Spinal cord (tissue), 9 donors: ENCODE measurements at regions not wholly inside any gene's neighbourhood (a gene's known extent, or its start where the extent isn't known, plus 50 kb on each side); places are given as distances from the start of the nearest gene placed in this dataset.
"Not testable (repeated sequence)": the region's sequence is repeated elsewhere in the genome, so short reads cannot be mapped to it uniquely, and the experiment has no call there.

ENCODE experiments used
- DNase-seq, 6 donors: peaks; one replicate each; pipeline versions ENCODE4 v3.0.0 to v3.0.0-alpha.2; 2013 to 2015; ENCODE audit warnings: low spot score in 6 of 6, low read depth in 4 of 6
- H3K27ac ChIP-seq: one replicate; pipeline ENCODE4 v1.5.1; 2013; ENCODE audit warnings: low read depth, low read length, control low read depth
- H3K27me3 ChIP-seq: one replicate; pipeline ENCODE4 v1.6.1; 2013; ENCODE audit warnings: low read length; ENCODE audit not compliant: control insufficient read depth, insufficient read depth
- H3K36me3 ChIP-seq: one replicate; pipeline ENCODE4 v1.6.1; 2013; ENCODE audit warnings: low read length; ENCODE audit not compliant: control insufficient read depth, insufficient read depth
- H3K4me1 ChIP-seq: one replicate; pipeline ENCODE4 v1.6.1; 2013; ENCODE audit warnings: low read length; ENCODE audit not compliant: control insufficient read depth, insufficient read depth
- H3K4me3 ChIP-seq: one replicate; pipeline ENCODE4 v1.5.1; 2013; ENCODE audit warnings: low read depth, low read length, control low read depth
- H3K9me3 ChIP-seq: one replicate; pipeline ENCODE4 v1.6.1; 2013; ENCODE audit warnings: low read length; ENCODE audit not compliant: control insufficient read depth, insufficient read depth
- WGBS: methylation state at CpG from one replicate; pipeline ENCODE4 v1.1.5; 2013; ENCODE audit warnings: missing lambda C conversion rate; ENCODE audit not compliant: insufficient coverage; 5-methylcytosine and 5-hydroxymethylcytosine counted together
- donor health status: healthy.

GRCh38 chr10:65618126-65618525 is 1307.7 kb upstream of the LRRTM3 start:
- H3K27ac ChIP-seq: no peak overlapping the region
- no CpG with 5 or more reads among the region's 1 CpG for WGBS
- no peak for DNase-seq
- no peaks in the 10 kb centered on the region for H3K27me3 ChIP-seq
- no peaks in the 10 kb centered on the region for H3K36me3 ChIP-seq
- H3K4me1 ChIP-seq: no peaks in the 10 kb centered on the region
- H3K9me3 ChIP-seq: no peaks in the 10 kb centered on the region
- no peak overlapping the region for H3K4me3 ChIP-seq

- Histone ChIP-seq H3K27me3 (no peaks in the 10 kb centered on the region), H3K4me1 (no peaks in the 10 kb centered on the region), H3K9me3 (no peaks in the 10 kb centered on the region), H3K27ac (no peak overlapping the region), H3K36me3 (no peaks in the 10 kb centered on the region), H3K4me3 (no peak overlapping the region)
- no peak for DNase-seq
- WGBS: no CpG with 5 or more reads among the region's 5 CpGs
Measured at GRCh38 chr10:65620404-65621048, 1305.3 kb upstream of the LRRTM3 start.

DNA sequence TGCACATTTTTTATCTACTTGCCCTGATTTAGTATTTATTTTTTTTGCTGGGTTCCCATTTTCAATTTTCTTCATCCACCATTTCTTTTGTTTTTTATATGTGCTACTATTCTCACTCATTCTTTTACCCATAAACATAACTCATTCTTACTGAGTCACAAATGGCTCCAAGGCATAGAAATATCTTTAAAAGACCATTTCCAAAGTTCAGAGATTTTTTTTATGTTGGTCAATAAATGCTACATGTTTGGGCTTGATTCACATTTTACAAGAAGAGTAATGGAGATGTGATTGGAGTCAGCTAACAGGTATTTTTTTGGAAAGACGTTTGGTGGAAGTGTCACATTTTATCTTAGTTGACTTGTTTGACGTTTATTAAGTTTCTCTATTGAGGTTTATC is 1303.2 kb upstream of the LRRTM3 start:
- H3K27ac ChIP-seq: no peak overlapping the region
- 86% methylated on average over 1 of the region's 2 CpGs for WGBS
- no peaks in the 10 kb centered on the region for H3K9me3 ChIP-seq
- no peak for DNase-seq
- H3K27me3 ChIP-seq: no peaks in the 10 kb centered on the region
- no peak overlapping the region for H3K4me3 ChIP-seq
- H3K4me1 ChIP-seq: no peaks in the 10 kb centered on the region
- no peaks in the 10 kb centered on the region for H3K36me3 ChIP-seq

- Histone ChIP-seq H3K4me3 (no peak overlapping the region), H3K27ac (no peak overlapping the region), H3K4me1 (no peaks in the 10 kb centered on the region), H3K9me3 (no peaks in the 10 kb centered on the region), H3K36me3 (no peaks in the 10 kb centered on the region), H3K27me3 (no peaks in the 10 kb centered on the region)
- no peak for DNase-seq
- 86% methylated on average over 3 of the region's 6 CpGs for WGBS
Measured at GRCh38 chr10:65628493-65629139, 1297.2 kb upstream of the LRRTM3 start.

- peak in 3 of 6 donors; percentile 1 to 49 (median 48) for DNase-seq
Measured at GRCh38 chr10:65660006-65660405, 1265.8 kb upstream of the LRRTM3 start.

DNA sequence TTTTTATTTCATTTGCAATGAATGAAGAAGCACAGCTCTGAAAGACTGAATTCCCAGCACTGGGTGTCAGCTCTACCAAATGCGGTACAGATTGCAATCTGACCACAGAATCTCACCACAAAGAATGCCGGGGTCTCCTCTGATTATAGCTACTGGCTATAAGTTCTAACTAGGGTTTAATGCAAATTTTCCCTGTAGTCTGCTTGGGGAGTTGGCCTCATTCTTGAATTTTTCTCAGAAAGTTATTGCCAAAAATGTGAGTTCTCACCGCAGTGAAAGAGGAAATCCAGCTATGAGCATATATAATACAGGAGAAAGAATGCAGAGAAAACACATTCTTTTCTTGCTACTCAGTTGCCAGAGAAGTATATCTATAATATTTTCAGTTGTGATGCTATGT is 1255.7 kb upstream of the LRRTM3 start:
- no peak overlapping the region for H3K27ac ChIP-seq
- 100% methylated on average over 1 of the region's 3 CpGs for WGBS

More at GRCh38 chr10:65660006-65660405, 1265.8 kb upstream of the LRRTM3 start:
- Histone ChIP-seq H3K9me3 (no peaks in the 10 kb centered on the region), H3K4me3 (no peak overlapping the region), H3K27me3 (no peaks in the 10 kb centered on the region), H3K36me3 (no peaks in the 10 kb centered on the region), H3K4me1 (peaks cover 3% of the 10 kb centered on the region), H3K27ac (no peak overlapping the region)
- no CpG with 5 or more reads among the region's 1 CpG for WGBS

DNA sequence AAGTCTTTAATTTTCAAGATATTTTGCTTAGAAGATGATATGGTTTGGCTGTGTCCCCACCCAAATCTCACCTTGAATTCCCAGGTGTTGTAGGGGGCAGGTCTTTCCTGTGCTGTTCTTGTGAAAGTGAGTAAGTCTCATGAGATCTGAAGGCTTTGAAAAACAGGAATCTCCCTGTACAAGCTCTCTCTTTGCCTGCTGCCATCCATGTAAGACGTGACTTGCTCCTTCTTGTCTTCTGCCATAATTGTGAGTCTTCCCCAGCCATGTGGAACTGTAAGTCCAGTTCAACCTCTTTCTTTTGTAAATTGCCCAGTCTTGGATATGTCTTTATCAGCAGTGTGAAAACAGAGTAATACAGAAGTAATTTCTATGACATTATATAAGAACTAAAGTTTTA is 1255.2 kb upstream of the LRRTM3 start:
- H3K27ac ChIP-seq, H3K4me1 ChIP-seq, H3K27me3 ChIP-seq, H3K9me3 ChIP-seq, H3K4me3 ChIP-seq, DNase-seq, H3K36me3 ChIP-seq: not testable (repeated sequence)
- WGBS: no CpG with 5 or more reads among the region's 1 CpG

More for the DNA sequence above, 1255.7 kb upstream of the LRRTM3 start:
- Histone ChIP-seq H3K4me1 (no peaks in the 10 kb centered on the region), H3K27me3 (no peaks in the 10 kb centered on the region), H3K9me3 (no peaks in the 10 kb centered on the region), H3K36me3 (no peaks in the 10 kb centered on the region), H3K4me3 (no peak overlapping the region)
- DNase-seq: no peak

- Histone ChIP-seq H3K4me1 (no peaks in the 10 kb centered on the region), H3K4me3 (no peak overlapping the region), H3K27me3 (no peaks in the 10 kb centered on the region), H3K9me3 (no peaks in the 10 kb centered on the region), H3K27ac (no peak overlapping the region), H3K36me3 (no peaks in the 10 kb centered on the region)
- no peak for DNase-seq
- WGBS: 94% methylated on average over 3 of the region's 7 CpGs
Measured at GRCh38 chr10:65675236-65675635, 1250.6 kb upstream of the LRRTM3 start.

DNA sequence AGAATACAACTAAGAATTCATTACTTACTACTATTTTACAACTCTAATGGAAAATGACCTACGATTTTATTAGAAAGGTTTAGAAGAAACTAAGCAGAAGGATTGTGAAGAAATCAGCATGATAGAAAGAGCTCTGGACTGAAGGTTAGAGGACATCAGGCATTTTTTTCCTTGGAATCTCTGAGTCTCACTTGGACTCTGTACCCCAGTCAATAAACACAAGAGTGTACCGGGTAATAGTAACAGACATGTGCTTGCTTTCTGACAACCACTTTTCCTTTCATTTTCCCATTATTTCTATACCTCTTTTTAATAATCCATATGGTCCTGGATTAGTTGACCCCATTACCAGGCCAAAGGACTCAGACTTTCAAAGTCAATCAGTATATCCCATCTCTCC is 1240.9 kb upstream of the LRRTM3 start:
- H3K9me3 ChIP-seq: no peaks in the 10 kb centered on the region
- no peaks in the 10 kb centered on the region for H3K4me1 ChIP-seq
- H3K4me3 ChIP-seq: no peak overlapping the region
- no peaks in the 10 kb centered on the region for H3K27me3 ChIP-seq
- DNase-seq: no peak
- H3K36me3 ChIP-seq: no peaks in the 10 kb centered on the region
- 100% methylated on average over 1 of the region's 2 CpGs for WGBS
- H3K27ac ChIP-seq: no peak overlapping the region

DNA sequence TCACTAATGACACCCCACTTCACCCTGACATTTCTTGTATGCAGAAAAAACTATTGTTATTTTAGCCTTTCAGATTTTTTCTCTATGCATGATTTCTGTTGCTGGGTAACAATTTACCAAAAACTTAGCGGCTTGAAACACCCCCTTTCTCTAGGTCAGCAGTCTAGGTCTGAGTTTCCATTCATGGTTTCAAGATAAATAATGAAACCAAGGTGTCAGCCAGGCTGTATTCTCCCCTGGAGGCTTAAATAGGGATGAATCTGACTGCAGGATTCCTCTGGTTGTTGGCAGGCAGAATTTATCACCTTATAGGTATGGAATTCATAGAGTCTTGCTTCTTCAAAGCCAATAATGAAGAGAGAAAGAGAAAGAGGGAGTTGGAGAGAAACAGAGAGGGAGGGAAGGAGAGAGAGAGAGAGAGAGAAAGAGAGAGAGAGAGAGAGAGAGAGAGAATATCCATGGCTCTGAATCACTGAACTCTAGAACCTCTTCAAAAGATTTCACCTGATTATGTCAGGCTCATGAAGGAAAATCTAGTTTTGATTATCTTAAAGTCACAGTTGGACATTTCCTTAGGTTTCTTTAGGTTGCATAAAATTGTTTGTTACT is 1224.6 kb upstream of the LRRTM3 start:
- DNase-seq: no peak
- no peak overlapping the region for H3K27ac ChIP-seq
- H3K9me3 ChIP-seq: peaks cover 2% of the 10 kb centered on the region
- H3K27me3 ChIP-seq: no peaks in the 10 kb centered on the region
- H3K4me1 ChIP-seq: no peaks in the 10 kb centered on the region
- WGBS: no CpG with 5 or more reads among the region's 1 CpG
- no peaks in the 10 kb centered on the region for H3K36me3 ChIP-seq
- no peak overlapping the region for H3K4me3 ChIP-seq
